ENCODE measurements at regions not wholly inside any gene's neighbourhood (a gene's known extent, or its start where the extent isn't known, plus 50 kb on each side); places are given as distances from the start of the nearest gene placed in this dataset.

GRCh38 chr12:91326058-91327027 is 143.7 kb upstream of the DCN start:
- peak; percentile 36 for DNase-seq (ENCODE audit: low read depth)
- no peak overlapping the region for H3K4me3 ChIP-seq (ENCODE audit: low read depth, low read length)
- FAIRE-seq: no peak

GRCh38 chr12:91320999-91321398 is 138.4 kb upstream of the DCN start:
- no peak for DNase-seq (ENCODE audit: low read depth)
- no peak overlapping the region for H3K4me3 ChIP-seq (ENCODE audit: low read depth, low read length)
- FAIRE-seq: no peak
- TF ChIP-seq CTCF (IDR thresholded peaks at IDR 0.05; ENCODE audit: insufficient read depth, low read length, severe bottlenecking): no peak
- no peaks in the 10 kb centered on the region for H3K36me3 ChIP-seq (ENCODE audit: control insufficient read depth, insufficient read depth, low read length)
- no peaks in the 10 kb centered on the region for H3K27me3 ChIP-seq (ENCODE audit: control insufficient read depth, insufficient read depth, low read length)

More at GRCh38 chr12:91326058-91327027, 143.7 kb upstream of the DCN start:
- no peaks in the 10 kb centered on the region for H3K36me3 ChIP-seq (ENCODE audit: control insufficient read depth, insufficient read depth, low read length)
- TF ChIP-seq CTCF (IDR thresholded peaks at IDR 0.05; ENCODE audit: insufficient read depth, low read length, severe bottlenecking): peak; percentile 62
- no peaks in the 10 kb centered on the region for H3K27me3 ChIP-seq (ENCODE audit: control insufficient read depth, insufficient read depth, low read length)

- DNase-seq (ENCODE audit: low read depth): no peak
- H3K36me3 ChIP-seq (ENCODE audit: control insufficient read depth, insufficient read depth, low read length): no peaks in the 10 kb centered on the region
- no peak for FAIRE-seq
- no peak overlapping the region for H3K4me3 ChIP-seq (ENCODE audit: low read depth, low read length)
- H3K27me3 ChIP-seq (ENCODE audit: control insufficient read depth, insufficient read depth, low read length): no peaks in the 10 kb centered on the region
- no peak for TF ChIP-seq CTCF (IDR thresholded peaks at IDR 0.05; ENCODE audit: insufficient read depth, low read length, severe bottlenecking)
Observed at GRCh38 chr12:91319071-91319760, 136.6 kb upstream of the DCN start.

- FAIRE-seq (no peak), DNase-seq (ENCODE audit: low read depth) (no peak)
- no peak overlapping the region for H3K4me3 ChIP-seq (ENCODE audit: low read depth, low read length)
- H3K36me3 ChIP-seq (ENCODE audit: control insufficient read depth, insufficient read depth, low read length): no peaks in the 10 kb centered on the region
- no peak for TF ChIP-seq CTCF (IDR thresholded peaks at IDR 0.05; ENCODE audit: insufficient read depth, low read length, severe bottlenecking)
- no peaks in the 10 kb centered on the region for H3K27me3 ChIP-seq (ENCODE audit: control insufficient read depth, insufficient read depth, low read length)
Observed at GRCh38 chr12:91317306-91317705, 134.7 kb upstream of the DCN start.

- FAIRE-seq (no peak), DNase-seq (ENCODE audit: low read depth) (no peak)
- Histone ChIP-seq H3K27me3 (ENCODE audit: control insufficient read depth, insufficient read depth, low read length) (no peaks in the 10 kb centered on the region), H3K36me3 (ENCODE audit: control insufficient read depth, insufficient read depth, low read length) (no peaks in the 10 kb centered on the region), H3K4me3 (ENCODE audit: low read depth, low read length) (no peak overlapping the region)
- no peak for TF ChIP-seq CTCF (IDR thresholded peaks at IDR 0.05; ENCODE audit: insufficient read depth, low read length, severe bottlenecking)
Observed at GRCh38 chr12:91316907-91317269, 134.3 kb upstream of the DCN start.

Data from bronchial epithelial cell (primary cell).